Kidney (tissue), 13 donors: ENCODE measurements at regions not wholly inside any gene's neighbourhood (a gene's known extent, or its start where the extent isn't known, plus 50 kb on each side); places are given as distances from the start of the nearest gene placed in this dataset.

Experiments
- DNase-seq, 5 donors: peaks; one replicate each; pipeline ENCODE4 v3.0.0-alpha.2; 2013 to 2020
- FAIRE-seq: peaks from 2 replicates; lab custom pipeline; 2012; peaks lifted over from hg19 to GRCh38; lab: Jason Lieb, UNC
- H3K27ac ChIP-seq, 2 donors: one replicate each; pipeline ENCODE4 v1.7.0; 2013; ENCODE audit warnings: low read depth in 2 of 2, low read length in 2 of 2, inconsistent platforms in 1 of 2
- H3K27me3 ChIP-seq: one replicate; pipeline ENCODE4 v1.7.1; 2013; ENCODE audit warnings: low read length, inconsistent platforms; ENCODE audit not compliant: control insufficient read depth, insufficient read depth
- H3K36me3 ChIP-seq, 3 donors: one replicate each; pipeline versions ENCODE4 v1.7.0 to v1.7.1; 2013; ENCODE audit warnings: low read length in 3 of 3, control low read depth in 1 of 3, inconsistent platforms in 1 of 3; ENCODE audit not compliant: insufficient read depth in 3 of 3, control insufficient read depth in 2 of 3
- H3K4me1 ChIP-seq, 3 donors: one replicate each; pipeline versions ENCODE4 v1.7.0 to v1.7.1; 2013; ENCODE audit warnings: low read length in 3 of 3, inconsistent platforms in 1 of 3, low read depth in 1 of 3; ENCODE audit not compliant: control insufficient read depth in 2 of 3, insufficient read depth in 2 of 3
- H3K4me3 ChIP-seq, 3 donors: one replicate each; pipeline versions ENCODE4 v1.7.0 to v1.8.1; 2013; ENCODE audit warnings: low read length in 3 of 3, control low read depth in 1 of 3, inconsistent platforms in 1 of 3
- H3K9ac ChIP-seq, 3 donors: one replicate each; pipeline versions ENCODE4 v1.7.0 to v1.7.1; 2013; ENCODE audit warnings: low read length in 3 of 3, control low read depth in 1 of 3, inconsistent platforms in 1 of 3
- H3K9me3 ChIP-seq, 3 donors: one replicate each; pipeline versions ENCODE4 v1.7.0 to v1.7.1; 2013; ENCODE audit warnings: low read length in 3 of 3, control low read depth in 1 of 3, inconsistent platforms in 1 of 3; ENCODE audit not compliant: control insufficient read depth in 2 of 3, insufficient read depth in 1 of 3
- CTCF ChIP-seq: IDR thresholded peaks from 3 replicates; pipeline ENCODE4 v1.5.1; 2012; ENCODE audit warnings: mild to moderate bottlenecking, moderate library complexity, borderline replicate concordance; ENCODE audit not compliant: insufficient read depth; ENCODE audit errors: extremely low read depth
- intact Hi-C: fragments of 100-400 bp; cut with DNase I; formaldehyde crosslinking; loops from one replicate; pipeline ENCODE4 v1.11.1; 2022
- donor health status: control.
- donor health status: control.
- donor health status: control.
- donor health status: control.
- donor health status: control.
- donor health status: DM: yes; HTN: yes; CAD: no.
- donor health status: Normal renal cell carcinoma (clear cell type).

GRCh38 chr16:52976539-52977167 lies 76.0 kb downstream of the CHD9NB start:
- Histone ChIP-seq H3K27ac (no peak overlapping the region), H3K4me1 (no peaks in the 10 kb centered on the region), H3K36me3 (no peaks in the 10 kb centered on the region), H3K4me3 (no peak overlapping the region), H3K9ac (no peak overlapping the region), H3K27me3 (no peaks in the 10 kb centered on the region), H3K9me3 (no peaks in the 10 kb centered on the region)
- DNase-seq (peak in 1 of 5 donors; percentile 10), FAIRE-seq (no peak)
- TF ChIP-seq CTCF: peak; percentile 32
- intact Hi-C loops: no loop called here

GRCh38 chr16:52967744-52968143 lies 85.0 kb downstream of the CHD9NB start:
- intact Hi-C loops: no loop called here
- TF ChIP-seq CTCF: no peak
- H3K27ac ChIP-seq: no peak overlapping the region
- H3K9me3 ChIP-seq: peaks cover 0 to 5% (median 0%) of the 10 kb centered on the region in 3 donors
- H3K36me3 ChIP-seq: no peaks in the 10 kb centered on the region
- FAIRE-seq: no peak
- no peak overlapping the region for H3K4me3 ChIP-seq
- H3K9ac ChIP-seq: no peak overlapping the region
- H3K4me1 ChIP-seq: no peaks in the 10 kb centered on the region
- no peak for DNase-seq
- no peaks in the 10 kb centered on the region for H3K27me3 ChIP-seq

GRCh38 chr16:52964290-52964689 lies 88.4 kb downstream of the CHD9NB start:
- intact Hi-C loops: no loop called here

More at GRCh38 chr16:52964290-52964689, 88.4 kb downstream of the CHD9NB start:
- Histone ChIP-seq H3K4me3 (no peak overlapping the region), H3K9me3 (no peaks in the 10 kb centered on the region), H3K27ac (no peak overlapping the region), H3K27me3 (no peaks in the 10 kb centered on the region), H3K4me1 (no peaks in the 10 kb centered on the region), H3K9ac (no peak overlapping the region), H3K36me3 (no peaks in the 10 kb centered on the region)
- DNase-seq (no peak), FAIRE-seq (no peak)
- TF ChIP-seq CTCF: no peak
